Heart left ventricle (tissue), 13 donors: ENCODE measurements at regions not wholly inside any gene's neighbourhood (a gene's known extent, or its start where the extent isn't known, plus 50 kb on each side); places are given as distances from the start of the nearest gene placed in this dataset.

ENCODE experiments used
- CTCF ChIP-seq, 12 donors: fragments of 200-600 bp; sonication (generic) in 4 of 12; IDR thresholded peaks; one replicate each; pipeline versions ENCODE4 v1.5.0 to v1.8.0; 2018 to 2022; ENCODE audit warnings: antibody characterized with exemption in 12 of 12, mild to moderate bottlenecking in 5 of 12
- POLR2A ChIP-seq, 2 donors: fragments of 450-650 bp; IDR thresholded peaks; one replicate each; pipeline ENCODE4 v1.6.1; 2017; ENCODE audit warnings: antibody characterized with exemption in 2 of 2, mild to moderate bottlenecking in 2 of 2, moderate library complexity in 2 of 2
- donor health status: ischemic (EF 13 %, LVEDD 7.1; RV severe dilation, severe dysfunction).
- donor health status: DM: no; HTN: yes; CAD: no.
- donor health status: DM: no; HTN: no; CAD: no.
- donor health status: ischemic (EF 25% LVEDD 6.9; RV normal size, moderate dysfunction).
- donor health status: ischemic (EF 25% LVEDD 5.7; RV mildly dilated, moderate dysfunction).
- donor health status: ischemic (EF 35%, LVEDD 5.7; RV mildly dilated, moderate dysfunction).
- donor health status: nonischemic (EF 11% LVEDD 7.7; RV severe dilation, severe dysfunction).
- donor health status: DM: yes; HTN: yes; CAD: no.
- donor health status: PGD.
- donor health status: ischemic (EF 29% LVEDD 5.4; RV normal size, mild dysfunction).
- donor health status: nonischemic (EF 23%, LVEDD 6.1; RV moderate dilation, normal function).

- no peak for TF ChIP-seq CTCF (IDR thresholded peaks at IDR 0.05)
- TF ChIP-seq POLR2A (IDR thresholded peaks at IDR 0.05): no peak
Measured at GRCh38 chr10:10141782-10142382, 875.8 kb upstream of the CELF2 start.
